NCI-H128 (cell line): ENCODE measurements at regions not wholly inside any gene's neighbourhood (a gene's known extent, or its start where the extent isn't known, plus 50 kb on each side); places are given as distances from the start of the nearest gene placed in this dataset.

Source experiments
- DNase-seq: peaks from one replicate; lab custom pipeline; 2025; ENCODE audit not compliant: unreplicated experiment; lab: John Stamatoyannopoulos, UW

DNA sequence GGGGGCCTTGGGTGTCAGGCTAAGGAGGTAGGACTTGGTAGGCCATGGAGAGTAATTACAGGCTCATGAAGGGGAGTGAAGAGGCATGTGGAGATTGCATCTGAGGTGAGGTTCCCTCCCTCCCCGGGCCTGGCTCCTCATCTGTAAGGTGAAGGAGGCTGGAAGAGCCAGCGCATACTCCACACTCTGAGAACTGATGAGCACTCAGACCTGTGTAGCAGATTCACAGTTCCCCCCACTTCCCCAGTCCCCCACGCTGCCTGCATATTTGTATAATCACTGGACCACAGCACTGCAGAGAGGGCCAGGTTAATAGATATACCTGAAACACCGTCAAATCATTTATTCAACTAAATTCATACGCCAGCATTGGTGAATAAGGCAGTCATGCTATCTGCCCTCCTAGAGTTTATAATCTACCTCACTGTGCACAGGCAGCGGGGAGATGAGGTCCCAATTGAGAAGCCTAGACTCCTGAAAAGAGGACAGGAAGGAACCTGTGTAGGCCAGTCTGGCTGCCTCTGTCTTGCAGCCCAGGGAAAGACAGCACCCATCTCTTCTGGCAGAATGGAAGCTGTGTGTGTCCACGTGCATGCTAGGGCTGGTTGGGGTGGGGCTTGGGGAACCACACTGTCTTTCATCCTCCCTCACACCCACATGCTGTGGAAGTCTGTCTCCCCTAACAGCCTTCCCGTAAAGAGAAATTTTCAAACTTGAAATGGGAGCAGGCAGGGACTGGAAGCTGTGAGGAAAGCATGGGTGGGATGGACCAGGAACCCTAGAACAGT lies 110.6 kb upstream of the ATP1A1 start:
- DNase-seq: no peak

DNA sequence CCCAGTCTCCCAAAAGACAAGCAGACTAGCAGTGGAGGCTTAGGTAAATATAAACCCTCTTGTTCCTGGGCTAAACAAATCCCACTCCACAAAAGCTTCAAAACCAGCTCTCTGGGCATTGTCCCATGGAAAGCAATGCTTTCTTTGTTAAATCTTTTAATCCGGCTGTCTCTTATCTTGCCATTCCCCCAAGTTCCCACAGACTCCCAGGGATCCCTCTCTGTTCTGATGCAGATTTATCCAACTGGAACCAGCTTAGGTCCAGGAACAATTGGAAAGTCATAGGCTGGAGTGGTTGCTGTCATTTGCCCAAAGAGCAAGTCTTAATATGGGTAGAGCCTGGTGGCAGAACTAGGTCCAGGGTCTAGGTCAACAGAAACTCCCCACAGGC lies 110.1 kb upstream of the ATP1A1 start:
- no peak for DNase-seq

DNA sequence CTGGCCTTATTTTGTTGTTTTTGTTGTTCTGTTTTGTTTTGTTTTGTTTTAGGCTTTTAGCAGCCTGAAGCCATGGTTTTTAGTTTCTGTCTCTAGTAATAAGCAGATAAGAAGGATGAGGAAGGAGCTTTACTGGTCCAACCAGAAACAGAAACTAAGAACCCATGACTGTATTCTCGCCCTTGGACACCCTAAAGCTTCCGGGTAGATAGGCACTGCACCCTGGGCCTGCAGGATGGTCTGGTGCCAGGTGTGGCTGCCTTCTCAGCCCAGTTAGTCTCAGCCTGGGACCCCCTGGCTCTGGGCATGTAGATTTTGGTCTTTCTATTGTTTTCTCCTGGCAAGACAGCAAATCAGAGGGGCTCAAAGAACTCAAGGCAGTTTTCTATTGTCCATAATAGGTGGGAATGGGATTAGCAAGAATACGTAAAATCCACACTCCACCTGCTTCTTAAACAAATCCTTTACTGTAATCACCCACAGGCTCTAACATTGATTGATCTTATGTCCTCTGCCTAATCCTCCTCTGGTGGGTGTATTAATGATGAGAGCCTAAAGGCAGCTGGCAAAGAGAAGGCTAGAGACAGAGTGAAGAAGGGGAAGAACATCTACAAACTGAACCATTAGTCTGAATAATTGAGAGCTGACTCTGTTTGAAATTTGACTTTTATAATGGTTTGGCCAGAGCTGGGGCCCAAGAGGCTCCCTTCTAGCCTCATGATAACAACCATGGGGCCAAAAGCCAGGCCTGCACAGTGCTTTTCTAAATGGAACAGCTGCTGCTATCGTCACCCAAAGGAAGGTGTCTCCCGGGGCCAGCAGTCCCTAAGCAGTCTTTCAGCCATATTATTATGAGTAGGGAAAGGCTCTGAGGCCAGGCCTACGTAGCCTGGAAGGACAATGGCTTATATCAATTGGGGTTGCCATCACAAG lies 106.8 kb upstream of the ATP1A1 start:
- DNase-seq: no peak

DNA sequence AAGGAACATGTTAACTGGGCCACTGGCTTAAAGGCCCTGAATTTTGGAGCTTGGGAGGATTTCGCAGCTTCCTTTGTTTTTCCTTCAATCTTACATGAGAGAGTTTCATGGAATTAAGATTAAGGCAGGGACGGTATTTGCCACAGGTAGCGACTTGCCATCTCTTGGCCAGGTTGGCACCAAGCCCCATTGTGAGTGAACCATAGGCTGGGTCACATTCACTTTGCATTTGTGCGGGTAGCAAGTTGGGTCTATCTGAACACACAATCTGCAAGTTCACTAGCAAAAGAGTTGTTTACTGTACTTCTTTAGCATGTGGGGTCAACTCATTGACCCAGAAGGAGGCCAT lies 106.2 kb upstream of the ATP1A1 start:
- DNase-seq: no peak

DNA sequence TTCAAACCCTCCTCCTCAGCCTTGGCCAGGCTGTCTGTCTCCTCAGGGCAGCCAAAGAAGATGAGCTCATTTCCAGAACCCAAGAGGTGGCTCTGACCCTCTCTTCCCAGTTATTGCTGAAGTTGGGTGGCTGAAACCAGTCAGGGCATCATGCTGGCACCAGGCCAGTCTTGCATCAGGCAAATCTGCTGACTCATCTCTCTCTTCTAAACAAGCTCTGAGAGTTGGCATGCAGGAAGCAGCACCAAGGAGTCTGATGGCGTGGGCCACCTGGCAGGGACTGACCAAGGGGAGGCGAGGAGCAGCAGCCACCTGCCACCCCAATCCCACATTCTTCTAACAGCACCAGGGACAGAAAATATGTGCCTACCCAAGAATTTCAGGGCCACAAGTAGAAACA lies 104.8 kb upstream of the ATP1A1 start:
- DNase-seq: no peak

DNA sequence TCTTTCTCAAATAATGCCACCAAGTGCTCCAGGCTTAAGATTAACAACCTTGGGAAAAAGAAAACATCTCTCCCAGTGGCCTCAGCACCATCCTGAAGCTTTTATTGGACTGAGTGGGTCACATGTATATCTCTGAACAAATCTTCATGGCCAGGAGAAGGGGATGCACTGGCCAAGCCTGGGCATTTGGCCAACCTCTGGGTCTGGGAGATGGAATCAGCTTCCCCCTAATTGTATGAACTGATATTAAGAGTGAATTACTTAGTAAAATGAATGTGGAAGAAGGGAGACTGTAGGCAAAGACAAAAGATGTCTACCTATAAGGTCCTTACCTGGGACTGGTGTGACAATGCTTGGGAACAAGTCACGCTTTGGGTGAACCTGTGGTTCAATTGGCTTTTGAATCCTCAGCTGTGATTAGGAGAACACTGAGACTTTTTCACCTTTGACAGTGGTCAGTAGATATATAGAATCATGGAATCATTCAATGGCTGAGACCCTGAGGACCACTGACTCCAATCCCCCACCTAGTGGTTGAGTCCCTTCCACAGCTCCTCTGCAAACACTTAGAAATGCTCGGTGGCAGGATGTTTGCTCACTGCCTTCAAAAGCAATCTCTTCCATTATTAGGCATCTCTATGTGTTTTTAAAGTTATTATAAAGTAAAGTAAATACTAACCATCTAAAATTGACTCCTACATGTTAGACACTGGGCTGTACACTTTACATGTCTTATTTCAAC lies 102.6 kb upstream of the ATP1A1 start:
- no peak for DNase-seq

DNA sequence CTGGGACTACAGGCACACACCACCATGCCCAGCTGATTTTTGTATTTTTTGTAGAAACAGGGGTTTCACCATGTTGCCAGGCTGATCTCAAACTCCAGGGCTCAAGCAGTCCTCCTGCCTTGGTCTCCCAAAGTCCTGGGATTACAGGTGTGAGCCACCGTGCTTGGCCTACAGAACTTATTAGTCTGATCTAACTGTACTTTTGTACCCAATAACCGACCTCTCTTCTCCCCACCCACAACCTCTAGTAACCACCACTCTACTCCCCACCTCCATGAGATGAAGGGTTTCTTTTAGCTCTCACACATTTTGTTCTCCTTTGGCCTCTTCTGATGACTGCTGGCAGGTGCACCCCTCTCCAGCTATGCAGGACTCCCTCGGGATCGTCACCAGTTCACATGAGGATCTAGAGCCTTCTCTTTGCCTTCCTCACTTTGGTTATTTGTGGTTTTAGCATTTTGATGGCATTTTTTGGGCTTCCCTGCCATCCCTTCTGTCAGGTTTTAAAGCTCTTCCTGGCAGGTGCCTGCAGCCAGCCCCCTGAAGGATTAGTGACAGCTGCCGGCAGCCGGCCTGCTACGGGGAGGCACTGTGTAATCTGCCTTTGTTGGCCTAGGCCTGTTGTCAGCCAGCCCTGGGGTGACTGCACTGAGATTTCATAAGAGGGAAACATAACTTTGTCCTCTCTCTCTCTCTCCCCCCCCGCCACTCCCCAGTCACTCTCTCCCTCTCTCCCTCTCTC lies 99.8 kb upstream of the ATP1A1 start:
- no peak for DNase-seq

DNA sequence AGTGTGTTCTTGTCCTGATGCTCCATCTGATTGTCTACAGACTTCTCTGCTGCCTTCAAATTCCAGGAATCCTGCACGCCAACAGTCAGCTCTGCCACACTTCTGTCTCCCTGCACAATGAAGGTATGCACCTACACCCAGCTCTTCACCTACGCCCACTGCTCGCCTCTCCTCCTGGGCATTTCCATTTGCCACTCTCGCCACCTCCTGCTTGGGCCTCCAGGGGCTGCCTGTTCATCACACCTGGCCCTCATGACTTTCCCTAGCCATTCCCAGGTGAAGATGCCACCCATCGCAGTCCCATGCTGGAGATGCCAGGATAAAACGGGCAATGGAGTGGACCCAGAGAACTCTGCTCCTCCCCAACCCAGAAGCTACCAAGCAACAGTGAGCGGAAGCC lies 96.5 kb upstream of the ATP1A1 start:
- DNase-seq: no peak

DNA sequence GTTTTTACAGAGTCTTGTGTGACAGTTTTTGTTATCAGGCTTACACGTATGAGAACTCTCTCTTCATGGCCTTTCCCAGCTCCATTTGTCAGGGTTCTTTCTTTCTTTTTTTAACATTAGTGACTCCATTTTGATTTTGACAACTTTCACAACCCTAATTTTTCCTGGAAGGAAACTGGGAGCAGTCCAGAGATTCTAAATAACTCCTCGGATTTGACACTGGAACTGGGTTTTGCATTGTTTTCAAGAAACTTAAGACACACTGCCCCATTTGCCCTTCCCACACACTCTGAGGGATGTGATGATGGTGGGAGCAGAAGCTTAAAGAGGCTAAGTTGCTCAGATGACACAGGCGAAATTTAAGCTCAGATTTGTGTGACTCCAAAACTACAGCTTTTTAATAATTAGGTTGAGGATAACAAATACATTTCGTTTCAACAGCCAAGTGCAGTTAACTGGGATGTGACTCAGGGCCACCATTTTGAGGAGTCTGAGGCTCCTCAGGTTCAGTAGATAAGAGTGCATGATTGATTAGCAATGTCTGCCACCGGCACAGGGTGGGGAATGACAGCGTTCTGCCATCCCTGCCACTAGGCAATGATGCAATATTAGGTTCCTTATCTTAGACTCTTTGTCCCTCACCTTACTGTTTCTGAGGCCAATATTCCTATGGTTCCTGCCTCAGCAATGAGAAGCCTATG lies 95.1 kb upstream of the ATP1A1 start:
- no peak for DNase-seq

DNA sequence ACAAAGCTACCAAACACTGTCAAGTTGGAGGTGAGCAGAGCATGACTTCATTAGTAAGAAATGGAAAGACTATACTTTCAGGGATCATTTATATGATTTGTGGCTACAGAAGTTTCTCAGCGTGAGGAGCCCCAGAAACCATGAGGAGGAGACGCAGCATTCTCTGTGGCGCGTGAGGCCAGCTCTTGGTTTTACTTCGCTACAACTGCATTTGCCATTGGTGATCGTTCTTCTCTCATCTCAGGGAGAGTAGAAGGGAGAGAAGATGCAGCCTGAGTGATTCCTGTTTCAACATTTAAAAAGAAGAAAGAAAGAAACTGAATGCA lies 94.5 kb upstream of the ATP1A1 start:
- no peak for DNase-seq

DNA sequence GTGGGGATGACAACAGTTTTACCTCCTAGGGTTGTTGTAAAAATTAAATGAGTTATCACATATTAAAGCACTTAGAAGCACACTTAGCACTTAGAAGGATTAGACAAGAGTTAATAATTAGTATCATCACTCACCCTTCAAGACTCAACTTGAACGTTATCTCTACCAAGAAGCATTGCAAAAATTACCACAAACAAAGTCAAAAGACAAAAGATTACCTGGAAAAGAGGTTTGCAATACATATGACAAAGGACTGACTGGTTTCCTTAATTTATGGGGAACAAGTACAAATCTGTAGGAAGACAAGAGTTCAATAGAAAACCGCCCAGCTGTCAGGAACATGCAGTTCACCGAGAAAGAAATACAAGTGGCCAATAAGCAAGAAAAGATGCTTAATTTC lies 93.3 kb upstream of the ATP1A1 start:
- no peak for DNase-seq

DNA sequence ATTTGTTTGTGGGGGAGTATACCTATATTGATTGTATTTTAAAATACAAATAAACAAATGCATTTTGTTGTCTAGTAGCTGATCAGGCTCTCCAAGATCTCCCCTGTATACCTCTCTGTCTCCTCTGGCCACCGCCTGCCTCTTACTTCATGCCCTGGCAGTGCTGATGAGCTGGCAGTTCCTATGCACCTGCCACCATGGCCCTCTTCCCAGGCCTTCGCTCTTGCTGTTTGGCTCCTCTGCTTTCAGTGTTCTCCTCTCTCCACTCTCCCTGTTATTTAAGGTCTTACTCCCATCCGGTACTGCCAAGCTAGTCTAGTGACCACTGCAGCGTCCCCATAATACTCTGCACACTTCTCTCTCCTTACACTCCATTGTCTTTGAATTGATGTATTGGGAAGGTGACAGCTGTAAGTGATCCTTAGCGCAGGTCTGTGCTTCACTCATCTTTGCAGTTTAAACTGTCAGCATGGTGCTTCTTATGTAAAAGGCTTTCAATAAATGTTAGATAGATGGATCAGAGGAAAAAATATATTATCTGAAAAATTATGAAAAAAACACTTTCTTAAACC lies 88.1 kb upstream of the ATP1A1 start:
- no peak for DNase-seq

DNA sequence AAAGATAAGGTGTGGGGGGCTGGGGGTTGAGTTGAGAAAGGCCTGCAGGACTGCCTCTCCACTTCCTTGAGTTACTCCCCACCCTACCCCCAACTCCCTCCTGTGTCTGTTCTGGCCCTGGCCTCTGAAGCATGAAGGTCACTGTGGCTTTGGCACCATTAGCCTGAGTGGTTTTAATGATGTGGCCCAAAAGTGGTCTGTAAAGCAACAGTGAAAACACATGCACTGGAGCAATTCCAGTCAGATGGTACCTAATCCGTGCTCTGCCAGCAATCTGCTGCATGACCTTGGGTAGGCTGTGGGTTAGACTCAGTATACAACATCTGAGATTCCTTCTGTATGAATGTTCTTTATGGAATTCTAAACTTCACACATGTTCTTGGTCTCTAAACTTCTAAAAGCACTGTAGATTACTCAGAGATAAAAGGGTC lies 86.5 kb upstream of the ATP1A1 start:
- DNase-seq: no peak

DNA sequence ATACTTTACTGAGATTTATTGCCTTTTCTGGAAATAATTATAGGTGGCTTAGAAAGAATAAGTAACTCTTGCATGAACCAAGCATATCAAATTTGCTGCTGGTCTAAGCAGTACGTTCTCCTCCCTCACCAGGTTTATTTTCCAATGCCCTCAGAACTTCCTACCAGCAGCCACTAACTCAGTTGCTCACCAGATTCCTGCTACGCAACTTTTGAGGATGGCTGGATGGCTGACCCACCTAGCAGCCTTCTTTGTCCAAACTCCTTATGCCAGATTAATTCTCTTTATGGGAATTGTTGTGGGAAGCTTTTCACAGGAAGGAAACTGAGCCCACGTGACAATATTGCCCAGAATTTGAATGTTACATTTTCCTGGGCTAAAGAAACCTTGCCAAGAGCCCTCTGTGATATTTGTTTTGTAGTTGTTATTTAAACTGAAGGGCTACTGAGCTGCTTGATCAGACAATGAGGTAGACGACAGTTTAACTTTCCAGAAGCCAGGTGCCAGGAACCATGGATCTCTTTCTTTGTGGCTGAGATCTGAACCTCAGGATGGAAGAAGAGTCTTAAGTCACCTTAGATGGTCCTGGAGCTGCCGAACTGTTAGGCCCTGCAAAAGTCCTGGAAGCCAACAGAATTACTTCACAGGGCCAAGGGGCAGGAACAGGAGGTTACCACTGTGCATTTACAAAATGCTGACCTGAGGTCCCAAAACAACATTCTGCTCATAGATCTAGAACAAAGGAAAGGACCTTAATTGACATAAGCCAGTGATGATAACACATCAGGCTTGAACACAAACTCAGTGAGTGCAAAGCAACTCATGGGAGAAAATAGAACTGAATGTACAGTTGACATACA lies 85.5 kb upstream of the ATP1A1 start:
- no peak for DNase-seq

DNA sequence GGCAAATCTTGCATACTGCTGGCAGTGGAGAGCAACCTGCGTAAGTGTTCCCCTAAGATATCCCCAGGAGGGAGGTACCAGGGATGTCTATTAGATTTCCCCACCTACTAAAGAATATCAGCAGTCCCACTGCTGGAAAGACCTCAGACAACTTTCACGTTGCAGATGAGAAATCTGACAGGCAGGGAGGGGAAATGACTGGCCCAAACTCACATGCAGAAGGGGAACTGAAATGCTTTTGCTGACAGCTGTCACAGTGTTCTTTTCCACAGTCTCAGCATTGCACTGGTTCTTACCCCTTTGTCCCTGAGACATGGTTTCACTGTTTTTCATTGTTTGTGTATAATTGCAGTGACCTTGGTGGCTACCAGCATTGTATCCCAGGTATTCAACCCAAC lies 84.8 kb upstream of the ATP1A1 start:
- no peak for DNase-seq

DNA sequence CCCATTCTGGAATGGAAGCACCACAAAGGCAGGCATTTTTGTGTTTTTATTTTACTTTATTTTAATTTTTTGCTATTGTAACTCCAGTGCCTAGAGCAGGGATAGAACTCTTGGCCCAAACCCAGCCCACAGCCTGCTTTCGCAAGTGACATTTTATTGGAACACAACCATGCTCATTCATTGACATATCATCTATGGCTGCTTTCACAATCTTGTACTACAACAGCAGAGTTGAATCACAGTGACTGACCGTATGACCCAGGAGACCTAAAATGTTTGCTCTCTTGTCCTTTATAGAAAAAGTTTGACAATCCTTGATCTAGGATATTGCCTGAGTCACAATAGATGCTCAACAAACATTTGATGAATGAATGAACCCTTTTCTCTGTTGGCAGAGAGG lies 83.9 kb upstream of the ATP1A1 start:
- no peak for DNase-seq

DNA sequence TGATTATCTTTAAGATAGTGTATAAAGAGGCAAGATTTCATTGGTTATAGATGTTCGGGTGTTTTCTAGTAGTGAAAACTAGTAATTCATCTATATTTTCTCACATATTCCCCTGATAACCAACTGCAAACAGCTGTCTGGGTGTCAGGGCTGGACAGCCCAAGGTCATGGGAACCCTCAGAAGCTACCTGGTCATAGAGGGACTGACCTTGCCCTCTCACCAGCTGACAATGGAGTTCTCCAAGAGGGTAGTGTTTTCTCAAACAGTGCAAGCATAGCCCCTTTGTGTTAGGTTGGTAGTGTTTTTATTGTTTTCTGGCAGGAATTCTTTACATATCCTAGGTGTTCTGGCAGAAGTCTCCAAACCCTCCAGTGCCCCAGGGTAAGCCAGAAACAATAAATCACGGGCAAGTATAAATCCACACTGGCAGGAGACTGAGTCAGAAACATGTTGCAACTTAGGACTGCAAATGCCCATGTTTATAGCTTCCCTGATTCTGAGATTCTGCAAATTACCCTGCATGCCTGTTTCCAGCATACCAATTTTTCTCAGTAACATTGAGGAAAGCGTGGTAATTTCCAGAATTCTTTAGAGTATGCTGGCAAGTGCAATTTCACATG lies 82.8 kb upstream of the ATP1A1 start:
- DNase-seq: no peak

DNA sequence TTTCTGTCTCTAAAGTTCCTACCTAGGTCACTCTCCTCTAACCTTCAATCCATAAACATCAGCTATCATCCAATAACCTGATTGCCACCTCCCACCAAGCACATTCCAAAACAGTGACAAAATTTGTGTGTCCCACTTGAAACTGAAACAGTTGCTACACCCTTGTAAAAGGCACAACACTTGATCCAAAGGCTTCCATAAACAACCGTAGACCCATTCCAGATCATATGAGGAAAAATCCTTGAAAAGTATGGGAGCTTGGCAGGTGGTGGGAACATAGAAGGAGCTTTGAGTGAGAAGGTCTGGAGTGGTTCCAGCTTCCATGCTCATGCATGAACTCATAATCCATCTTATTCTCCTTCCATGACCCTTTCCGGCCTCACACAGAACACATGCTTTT lies 82.0 kb upstream of the ATP1A1 start:
- no peak for DNase-seq
